HG02973 (cell line): ENCODE measurements at regions not wholly inside any gene's neighbourhood (a gene's known extent, or its start where the extent isn't known, plus 50 kb on each side); places are given as distances from the start of the nearest gene placed in this dataset.
"Not testable (repeated sequence)": the region's sequence is repeated elsewhere in the genome, so short reads cannot be mapped to it uniquely, and the experiment has no call there.

Source experiments
- ATAC-seq: cut with Tn5 transposase; IDR thresholded peaks from one replicate; pipeline ENCODE4 v1.9.1; 2021; ENCODE audit warnings: moderate library complexity; ENCODE audit not compliant: unreplicated experiment

GRCh38 chr1:146729642-146730344 is 208.3 kb upstream of the NBPF12 start:
- ATAC-seq = not testable (repeated sequence)

- ATAC-seq = not testable (repeated sequence)
These were observed 223.1 kb upstream of the NBPF12 start for GRCh38 chr1:146715054-146715453.

- ATAC-seq = not testable (repeated sequence)
These were observed 227.1 kb upstream of the NBPF12 start for GRCh38 chr1:146710838-146711521.

GRCh38 chr1:146709302-146709701 is 228.8 kb upstream of the NBPF12 start:
- ATAC-seq = not testable (repeated sequence)

GRCh38 chr1:146704162-146704724 is 233.9 kb upstream of the NBPF12 start:
- ATAC-seq = not testable (repeated sequence)

- ATAC-seq = not testable (repeated sequence)
These were observed 236.8 kb upstream of the NBPF12 start for GRCh38 chr1:146701320-146701719.

- not testable (repeated sequence) for ATAC-seq
These were observed 242.7 kb upstream of the NBPF12 start for GRCh38 chr1:146695388-146695787.

- not testable (repeated sequence) for ATAC-seq
These were observed 246.3 kb upstream of the NBPF12 start for GRCh38 chr1:146691798-146692197.

GRCh38 chr1:146688893-146689292 is 249.2 kb upstream of the NBPF12 start:
- not testable (repeated sequence) for ATAC-seq

- not testable (repeated sequence) for ATAC-seq
These were observed 251.3 kb upstream of the NBPF12 start for GRCh38 chr1:146686777-146687366.

- ATAC-seq = not testable (repeated sequence)
These were observed 255.0 kb upstream of the NBPF12 start for GRCh38 chr1:146683126-146683429.

GRCh38 chr1:146682227-146683125 is 255.6 kb upstream of the NBPF12 start:
- ATAC-seq = not testable (repeated sequence)

- ATAC-seq = not testable (repeated sequence)
These were observed 264.3 kb upstream of the NBPF12 start for GRCh38 chr1:146673729-146674299.

- ATAC-seq = not testable (repeated sequence)
These were observed 265.5 kb upstream of the NBPF12 start for GRCh38 chr1:146672608-146673007.

- ATAC-seq = not testable (repeated sequence)
These were observed 266.5 kb upstream of the NBPF12 start for GRCh38 chr1:146671588-146671987.

- not testable (repeated sequence) for ATAC-seq
These were observed 267.1 kb upstream of the NBPF12 start for GRCh38 chr1:146670832-146671566.

GRCh38 chr1:146666275-146666674 is 271.8 kb upstream of the NBPF12 start:
- ATAC-seq = not testable (repeated sequence)

GRCh38 chr1:146660242-146660641 is 277.9 kb upstream of the NBPF12 start:
- ATAC-seq = not testable (repeated sequence)

GRCh38 chr1:146656356-146657060 is 281.6 kb upstream of the NBPF12 start:
- ATAC-seq = not testable (repeated sequence)
